ENCODE measurements at regions not wholly inside any gene's neighbourhood (a gene's known extent, or its start where the extent isn't known, plus 50 kb on each side); places are given as distances from the start of the nearest gene placed in this dataset.

DNA sequence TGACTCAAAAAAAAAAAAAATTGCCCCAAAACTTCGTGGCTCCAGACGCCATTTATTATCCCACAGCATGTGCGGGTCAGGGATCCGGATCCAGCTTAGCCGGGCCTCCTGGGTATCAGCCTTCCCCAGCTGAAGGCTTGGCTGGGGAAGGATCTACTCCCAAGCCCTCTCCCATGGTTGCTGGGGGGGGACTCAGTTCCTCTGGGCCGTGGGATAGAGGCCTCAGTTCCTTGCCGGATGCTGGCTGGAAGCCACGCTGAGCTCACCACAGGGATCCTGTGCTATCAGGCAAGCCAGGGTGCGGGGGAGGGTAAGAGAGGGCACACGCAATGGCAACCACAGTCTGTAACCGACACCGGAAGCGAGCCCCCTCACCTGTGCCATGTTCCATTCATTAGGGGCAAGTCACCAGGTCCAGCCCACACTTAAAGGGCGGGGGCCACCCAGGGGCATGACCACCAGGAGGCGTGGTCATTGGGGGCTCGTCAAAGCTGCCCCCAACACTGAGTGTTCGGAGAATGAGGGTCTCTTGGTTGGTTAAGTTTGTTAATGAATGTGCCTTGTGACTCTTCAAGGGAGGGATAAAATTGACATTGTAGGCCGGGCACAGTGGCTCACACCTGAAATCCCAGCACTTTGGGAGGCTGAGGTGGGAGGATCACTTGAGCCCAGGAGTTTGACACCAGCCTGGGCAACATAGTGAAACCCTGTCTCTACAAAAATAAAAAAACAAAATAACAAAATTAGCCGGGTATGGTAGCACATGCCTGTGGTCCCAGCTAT, 210.0 kb upstream of the GSE1 start:
- H3K36me3 ChIP-seq (ENCODE audit: control insufficient read depth, insufficient read depth, low read length) = no peaks in the 10 kb centered on the region
- ChIA-PET POLR2A (no interaction called here), CTCF (interaction anchor here (1.0 to 2.3 kb wide), 3 partner anchors 9 to 213 kb away, joined by 3 to 12 read pairs (median 3); no protein-coding TSS in a partner anchor)
- no peaks in the 10 kb centered on the region for H3K27me3 ChIP-seq (ENCODE audit: control insufficient read depth, insufficient read depth, low read length)
- no peak for DNase-seq (ENCODE audit: low read depth)
- TF ChIP-seq, protein P1, sequence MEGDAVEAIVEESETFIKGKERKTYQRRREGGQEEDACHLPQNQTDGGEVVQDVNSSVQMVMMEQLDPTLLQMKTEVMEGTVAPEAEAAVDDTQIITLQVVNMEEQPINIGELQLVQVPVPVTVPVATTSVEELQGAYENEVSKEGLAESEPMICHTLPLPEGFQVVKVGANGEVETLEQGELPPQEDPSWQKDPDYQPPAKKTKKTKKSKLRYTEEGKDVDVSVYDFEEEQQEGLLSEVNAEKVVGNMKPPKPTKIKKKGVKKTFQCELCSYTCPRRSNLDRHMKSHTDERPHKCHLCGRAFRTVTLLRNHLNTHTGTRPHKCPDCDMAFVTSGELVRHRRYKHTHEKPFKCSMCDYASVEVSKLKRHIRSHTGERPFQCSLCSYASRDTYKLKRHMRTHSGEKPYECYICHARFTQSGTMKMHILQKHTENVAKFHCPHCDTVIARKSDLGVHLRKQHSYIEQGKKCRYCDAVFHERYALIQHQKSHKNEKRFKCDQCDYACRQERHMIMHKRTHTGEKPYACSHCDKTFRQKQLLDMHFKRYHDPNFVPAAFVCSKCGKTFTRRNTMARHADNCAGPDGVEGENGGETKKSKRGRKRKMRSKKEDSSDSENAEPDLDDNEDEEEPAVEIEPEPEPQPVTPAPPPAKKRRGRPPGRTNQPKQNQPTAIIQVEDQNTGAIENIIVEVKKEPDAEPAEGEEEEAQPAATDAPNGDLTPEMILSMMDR (IDR thresholded peaks at IDR 0.05; ENCODE audit: insufficient read depth, low read depth, low read length) = no peak
- H3K4me3 ChIP-seq (ENCODE audit: low read depth, low read length) = no peak overlapping the region

DNA sequence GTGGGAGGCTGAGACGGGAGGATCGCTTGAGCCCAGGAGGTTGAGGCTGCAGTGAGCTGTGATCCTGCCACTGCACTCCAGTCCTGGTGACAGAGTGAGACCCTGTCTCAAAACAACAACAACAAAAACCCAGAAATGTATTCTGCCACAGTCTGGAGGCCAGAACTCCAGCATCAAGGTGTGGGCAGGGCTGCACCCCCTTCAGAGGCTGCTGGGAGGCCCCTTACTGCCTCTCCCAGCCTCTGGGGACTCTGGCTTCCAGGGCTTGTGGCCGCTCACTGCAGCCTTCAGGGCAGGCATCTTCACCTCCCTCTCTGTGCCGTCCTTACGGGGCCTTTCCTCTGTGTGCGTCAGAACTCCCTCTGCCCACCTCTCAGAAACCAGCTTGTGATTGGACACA, 209.4 kb upstream of the GSE1 start:
- POLR2A ChIA-PET = no interaction called here

DNA sequence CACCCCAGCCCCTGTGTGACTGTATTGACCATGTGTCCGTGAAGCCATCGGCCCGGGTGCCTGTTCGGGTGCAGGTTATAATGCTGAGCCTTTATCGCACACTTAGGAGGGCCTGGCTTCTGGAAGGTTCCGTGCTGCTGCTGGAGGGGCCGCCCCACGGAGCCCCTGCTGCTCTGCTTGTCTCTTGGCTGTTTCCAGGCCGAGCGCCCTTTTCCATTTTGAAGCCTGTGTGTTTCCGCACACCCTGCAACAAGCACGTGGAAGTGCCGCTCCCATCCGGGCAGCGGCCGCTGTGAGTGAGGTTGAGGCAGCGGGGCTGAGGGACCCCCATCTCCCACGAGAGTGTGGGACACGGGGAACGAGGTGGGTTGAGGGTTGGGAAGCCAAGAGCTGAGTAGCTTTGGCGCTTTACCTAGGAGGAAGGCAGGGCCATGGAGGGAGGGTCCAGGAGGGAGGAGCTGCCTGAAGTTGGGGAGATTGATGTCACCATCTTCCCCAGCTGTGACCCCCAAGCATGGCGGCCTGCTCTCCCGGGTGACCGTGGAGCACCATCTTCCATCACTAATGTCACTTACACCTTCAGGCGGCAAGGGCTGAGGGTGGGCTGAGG, 200.1 kb upstream of the GSE1 start:
- H3K36me3 ChIP-seq (ENCODE audit: control insufficient read depth, insufficient read depth, low read length) = no peaks in the 10 kb centered on the region
- no peaks in the 10 kb centered on the region for H3K27me3 ChIP-seq (ENCODE audit: control insufficient read depth, insufficient read depth, low read length)
- TF ChIP-seq, protein P1 (IDR thresholded peaks at IDR 0.05; ENCODE audit: insufficient read depth, low read depth, low read length) = no peak
- ChIA-PET POLR2A (no interaction called here), CTCF (interaction anchor here (0.6 kb wide), 1 partner anchor 162 kb away, joined by 5 read pairs; no protein-coding TSS in a partner anchor)
- DNase-seq (ENCODE audit: low read depth) = no peak
- no peak overlapping the region for H3K4me3 ChIP-seq (ENCODE audit: low read depth, low read length)

More for the DNA sequence above, 209.4 kb upstream of the GSE1 start:
- TF ChIP-seq, protein P1 (IDR thresholded peaks at IDR 0.05; ENCODE audit: insufficient read depth, low read depth, low read length) = no peak
- Histone ChIP-seq H3K4me3 (ENCODE audit: low read depth, low read length) (no peak overlapping the region), H3K36me3 (ENCODE audit: control insufficient read depth, insufficient read depth, low read length) (no peaks in the 10 kb centered on the region), H3K27me3 (ENCODE audit: control insufficient read depth, insufficient read depth, low read length) (no peaks in the 10 kb centered on the region)
- CTCF ChIA-PET = interaction anchor here (1.3 to 2.3 kb wide), 2 partner anchors 16 to 212 kb away, joined by 3 to 12 read pairs; no protein-coding TSS in a partner anchor
- DNase-seq (ENCODE audit: low read depth) = no peak

DNA sequence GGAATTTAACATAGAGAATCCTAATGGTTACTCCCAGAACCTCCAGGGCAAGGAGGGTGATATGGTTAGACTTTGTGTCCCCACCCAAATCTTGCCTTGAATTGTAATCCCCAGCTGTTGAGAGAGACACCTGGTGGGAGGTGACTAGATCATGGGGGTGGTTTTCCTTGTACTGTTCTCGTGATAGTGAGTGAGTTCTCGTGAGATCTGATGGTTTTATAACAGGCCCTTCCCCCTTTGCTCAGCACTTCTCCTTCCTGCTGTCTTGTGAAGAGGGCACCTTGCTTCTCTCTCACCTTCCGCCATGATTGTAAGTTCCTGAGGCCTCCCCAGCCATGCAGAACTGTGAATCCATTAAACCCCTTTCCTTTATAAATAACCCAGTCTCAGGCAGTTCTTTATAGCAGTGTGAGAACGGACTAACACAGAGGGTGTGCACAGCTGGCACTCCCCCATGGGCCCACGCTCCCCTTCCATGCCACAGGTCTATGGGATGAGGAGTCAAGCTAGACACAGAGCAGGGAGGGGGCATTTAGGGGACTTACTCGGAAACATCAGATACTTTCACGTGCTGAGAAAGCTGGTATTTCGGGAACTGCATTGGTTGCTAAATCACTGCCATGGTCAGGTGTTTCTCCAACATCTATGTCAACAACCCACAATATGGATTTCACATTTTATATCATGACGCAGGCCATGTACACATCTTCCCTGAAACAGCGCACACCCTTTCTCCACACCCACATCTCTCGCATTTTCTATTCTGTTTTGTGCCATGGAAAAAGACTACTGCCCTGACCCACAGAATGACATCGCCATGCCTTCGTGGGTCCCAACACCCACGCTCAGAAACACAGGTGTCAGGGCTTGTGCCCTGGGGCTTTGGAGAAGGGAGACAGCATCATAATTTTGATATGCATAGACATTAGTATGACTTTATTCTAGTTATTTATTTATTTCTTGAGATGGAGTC, 199.1 kb upstream of the GSE1 start:
- no peaks in the 10 kb centered on the region for H3K27me3 ChIP-seq (ENCODE audit: control insufficient read depth, insufficient read depth, low read length)
- no peak for DNase-seq (ENCODE audit: low read depth)
- POLR2A ChIA-PET = no interaction called here
- no peak overlapping the region for H3K4me3 ChIP-seq (ENCODE audit: low read depth, low read length)
- H3K36me3 ChIP-seq (ENCODE audit: control insufficient read depth, insufficient read depth, low read length) = no peaks in the 10 kb centered on the region; the same call in 1 of the 2 replicates
- CTCF ChIA-PET = interaction anchor here (0.6 kb wide), 1 partner anchor 161 kb away, joined by 5 read pairs; no protein-coding TSS in a partner anchor
- TF ChIP-seq, protein P1 (IDR thresholded peaks at IDR 0.05; ENCODE audit: insufficient read depth, low read depth, low read length) = no peak

Measured in BJ (cell line).